Neural cell (in vitro differentiated cells): ENCODE measurements at regions not wholly inside any gene's neighbourhood (a gene's known extent, or its start where the extent isn't known, plus 50 kb on each side); places are given as distances from the start of the nearest gene placed in this dataset.

ENCODE experiments used
- CTCF ChIP-seq: fragments of 450-650 bp; IDR thresholded peaks from 2 replicates; pipeline ENCODE4 v1.5.1; 2014; ENCODE audit warnings: antibody characterized with exemption, mild to moderate bottlenecking, moderate library complexity; ENCODE audit not compliant: poor library complexity, severe bottlenecking
- EP300 ChIP-seq: fragments of 450-650 bp; conservative IDR thresholded peaks from 2 replicates; pipeline ENCODE4 v1.6.1; 2014; ENCODE audit warnings: antibody characterized with exemption, mild to moderate bottlenecking, moderate library complexity; ENCODE audit not compliant: poor library complexity, severe bottlenecking
- EZH2 ChIP-seq: fragments of 200-600, 300-800 bp; shearing (Covaris generic), sonication (generic); IDR thresholded peaks from 2 replicates; pipeline ENCODE4 v1.6.1; 2014; ENCODE audit warnings: antibody characterized with exemption, low read length, borderline replicate concordance, mild to moderate bottlenecking; ENCODE audit not compliant: insufficient read depth, poor library complexity, severe bottlenecking
- POLR2AphosphoS5 ChIP-seq: IDR thresholded peaks from 2 replicates; pipeline ENCODE4 v1.6.1; 2012
- RAD21 ChIP-seq: fragments of 450-650 bp; conservative IDR thresholded peaks from 2 replicates; pipeline ENCODE4 v1.6.1; 2014; ENCODE audit warnings: antibody characterized with exemption, mild to moderate bottlenecking, moderate library complexity
- REST ChIP-seq: IDR thresholded peaks from 2 replicates; pipeline ENCODE4 v1.6.1; 2012; ENCODE audit warnings: borderline replicate concordance
- SMC3 ChIP-seq: fragments of 450-650 bp; conservative IDR thresholded peaks from 2 replicates; pipeline ENCODE4 v1.6.1; 2014; ENCODE audit warnings: antibody characterized with exemption, mild to moderate bottlenecking, moderate library complexity; ENCODE audit not compliant: poor library complexity
- TAF1 ChIP-seq: IDR thresholded peaks from 2 replicates; pipeline ENCODE4 v1.6.1; 2012; ENCODE audit warnings: low read depth

- no peak for TF ChIP-seq CTCF
- no peak for TF ChIP-seq TAF1
- TF ChIP-seq RAD21: no peak
- no peak for TF ChIP-seq EZH2
- TF ChIP-seq POLR2AphosphoS5: no peak
- TF ChIP-seq SMC3: no peak
- no peak for TF ChIP-seq EP300
- no peak for TF ChIP-seq REST
These were observed 194.3 kb upstream of the CD180 start for GRCh38 chr5:67390935-67391334.
